ENCODE measurements at regions not wholly inside any gene's neighbourhood (a gene's known extent, or its start where the extent isn't known, plus 50 kb on each side); places are given as distances from the start of the nearest gene placed in this dataset.

- no peak for TF ChIP-seq CTCF (IDR thresholded peaks at IDR 0.05)
- no TSS peak for BruUV-seq (replicated peaks)
- no peaks in the 10 kb centered on the region for H3K9me3 ChIP-seq (ENCODE audit: control insufficient read depth, insufficient read depth, low read depth, low read length)
- in situ Hi-C loops (cut with HindIII; ENCODE audit: low pct_unique_long_range_greater_than_20kb, low sequenced_read_pairs) = no loop called here
- no peaks in the 10 kb centered on the region for H3K36me3 ChIP-seq (ENCODE audit: control insufficient read depth, insufficient read depth, low read length)
- H3K27ac ChIP-seq (ENCODE audit: low read length) = no peak overlapping the region
- no peak overlapping the region for H3K4me3 ChIP-seq (ENCODE audit: low read depth in 2 of 2, low read length in 2 of 2)
- ChIA-PET POLR2A (no interaction called here), CTCF (no interaction called here)
- no peaks in the 10 kb centered on the region for H3K4me1 ChIP-seq (ENCODE audit: control insufficient read depth, insufficient read depth, low read length)
- intact Hi-C loops (cut with micrococcal nuclease; ENCODE audit: unreplicated experiment) = no loop called here
- no peaks in the 10 kb centered on the region for H3K27me3 ChIP-seq (ENCODE audit: control insufficient read depth, insufficient read depth, low read length)
- ATAC-seq (no peak), DNase-seq (ENCODE audit: low read depth, low spot score) (no peak)
Observed at GRCh38 chr21:19508442-19508841, 1104.9 kb upstream of the TMPRSS15 start.

GRCh38 chr21:19508844-19509243 lies 1105.3 kb upstream of the TMPRSS15 start:
- DNase-seq (ENCODE audit: low read depth, low spot score) = no peak
- Histone ChIP-seq H3K4me1 (ENCODE audit: control insufficient read depth, insufficient read depth, low read length) (no peaks in the 10 kb centered on the region), H3K27ac (ENCODE audit: low read length) (no peak overlapping the region), H3K27me3 (ENCODE audit: control insufficient read depth, insufficient read depth, low read length) (no peaks in the 10 kb centered on the region), H3K4me3 (ENCODE audit: low read depth in 2 of 2, low read length in 2 of 2) (no peak overlapping the region), H3K36me3 (ENCODE audit: control insufficient read depth, insufficient read depth, low read length) (no peaks in the 10 kb centered on the region), H3K9me3 (ENCODE audit: control insufficient read depth, insufficient read depth, low read depth, low read length) (no peaks in the 10 kb centered on the region)
- no TSS peak for BruUV-seq (replicated peaks)
- ChIA-PET CTCF (no interaction called here), POLR2A (no interaction called here)
- TF ChIP-seq CTCF (IDR thresholded peaks at IDR 0.05) (no peak), POLR2AphosphoS5 (IDR thresholded peaks at IDR 0.05; ENCODE audit: low read depth, low read length) (no peak), SIN3A (IDR thresholded peaks at IDR 0.05; ENCODE audit: borderline replicate concordance, insufficient read depth, low read depth, low read length) (no peak), REST (IDR thresholded peaks at IDR 0.05; ENCODE audit: insufficient read depth in 1 of 2, low read depth in 2 of 2, low read length in 1 of 2) (no peak), TCF7L2 (IDR thresholded peaks at IDR 0.05; ENCODE audit: low read depth, low read length) (no peak)
- in situ Hi-C loops (cut with HindIII; ENCODE audit: low pct_unique_long_range_greater_than_20kb, low sequenced_read_pairs) (no loop called here), intact Hi-C loops (cut with micrococcal nuclease; ENCODE audit: unreplicated experiment) (no loop called here)
- ATAC-seq = no peak

GRCh38 chr21:19510057-19510456 lies 1106.5 kb upstream of the TMPRSS15 start:
- Histone ChIP-seq H3K36me3 (ENCODE audit: control insufficient read depth, insufficient read depth, low read length) (no peaks in the 10 kb centered on the region), H3K4me1 (ENCODE audit: control insufficient read depth, insufficient read depth, low read length) (no peaks in the 10 kb centered on the region), H3K4me3 (ENCODE audit: low read depth in 2 of 2, low read length in 2 of 2) (no peak overlapping the region), H3K27me3 (ENCODE audit: control insufficient read depth, insufficient read depth, low read length) (no peaks in the 10 kb centered on the region), H3K27ac (ENCODE audit: low read length) (no peak overlapping the region), H3K9me3 (ENCODE audit: control insufficient read depth, insufficient read depth, low read depth, low read length) (no peaks in the 10 kb centered on the region)
- in situ Hi-C loops (cut with HindIII; ENCODE audit: low pct_unique_long_range_greater_than_20kb, low sequenced_read_pairs) = no loop called here
- TF ChIP-seq POLR2AphosphoS5 (IDR thresholded peaks at IDR 0.05; ENCODE audit: low read depth, low read length) = no peak
- no peak for TF ChIP-seq REST (IDR thresholded peaks at IDR 0.05; ENCODE audit: insufficient read depth in 1 of 2, low read depth in 2 of 2, low read length in 1 of 2)
- no peak for TF ChIP-seq TCF7L2 (IDR thresholded peaks at IDR 0.05; ENCODE audit: low read depth, low read length)
- no peak for TF ChIP-seq SIN3A (IDR thresholded peaks at IDR 0.05; ENCODE audit: borderline replicate concordance, insufficient read depth, low read depth, low read length)
- TF ChIP-seq CTCF (IDR thresholded peaks at IDR 0.05) = no peak
- DNase-seq (ENCODE audit: low read depth, low spot score) = no peak
- CTCF ChIA-PET = no interaction called here
- no peak for ATAC-seq
- intact Hi-C loops (cut with micrococcal nuclease; ENCODE audit: unreplicated experiment) = no loop called here
- BruUV-seq (replicated peaks) = no TSS peak
- POLR2A ChIA-PET = no interaction called here
